ENCODE measurements at regions not wholly inside any gene's neighbourhood (a gene's known extent, or its start where the extent isn't known, plus 50 kb on each side); places are given as distances from the start of the nearest gene placed in this dataset.

- TF ChIP-seq CTCF (tag by site-specific recombination; IDR thresholded peaks at IDR 0.05), result no peak
- TF ChIP-seq ZNF350 (tag by site-specific recombination; IDR thresholded peaks at IDR 0.05), result no peak
- TF ChIP-seq ZNF677 (tag by site-specific recombination; IDR thresholded peaks at IDR 0.05), result no peak
- no peak for TF ChIP-seq TCF7L2 (IDR thresholded peaks at IDR 0.05; ENCODE audit: borderline replicate concordance, low read depth, low read length)
- no peak for TF ChIP-seq HIC1 (tag by site-specific recombination; IDR thresholded peaks at IDR 0.05)
- no peak for TF ChIP-seq ZNF658 (tag by site-specific recombination; IDR thresholded peaks at IDR 0.05)
- no peak for TF ChIP-seq GLI4 (tag by site-specific recombination; IDR thresholded peaks at IDR 0.05)
- no peak for TF ChIP-seq ZNF501 (tag by site-specific recombination; IDR thresholded peaks at IDR 0.05)
- no peak for TF ChIP-seq SP2 (tag by site-specific recombination; IDR thresholded peaks at IDR 0.05)
- TF ChIP-seq PBX3 (CRISPR knock-in tag; IDR thresholded peaks at IDR 0.05), result no peak
- TF ChIP-seq ZNF48 (tag by site-specific recombination; IDR thresholded peaks at IDR 0.05), result no peak
These were observed 69.1 kb upstream of the PCSK1 start for GRCh38 chr5:96501991-96502646.
